HepG2 (cell line): ENCODE measurements at regions not wholly inside any gene's neighbourhood (a gene's known extent, or its start where the extent isn't known, plus 50 kb on each side); places are given as distances from the start of the nearest gene placed in this dataset.

Source experiments
- ARNT2 ChIP-seq: sonication (generic); formaldehyde crosslinking; IDR thresholded peaks from 2 replicates; pipeline ENCODE4 v1.8.0; 2022; ENCODE audit warnings: mild to moderate bottlenecking, low read depth, missing genetic modification reagents, moderate library complexity
- FOXK2 ChIP-seq: fragments of 450-650 bp; IDR thresholded peaks from 2 replicates; pipeline ENCODE4 v1.6.1; 2016
- GABPB1 ChIP-seq: IDR thresholded peaks from 2 replicates; pipeline ENCODE4 v1.6.1; 2016; ENCODE audit warnings: mild to moderate bottlenecking, missing genetic modification reagents, moderate library complexity, missing compliant biosample characterization
- KDM1A ChIP-seq: IDR thresholded peaks from 2 replicates; pipeline ENCODE4 v1.6.1; 2016; ENCODE audit warnings: missing compliant biosample characterization
- KLF12 ChIP-seq: sonication (generic); formaldehyde crosslinking; IDR thresholded peaks from 2 replicates; pipeline ENCODE4 v1.4.0; 2020; ENCODE audit warnings: missing genetic modification reagents, borderline replicate concordance
- KLF6 ChIP-seq: IDR thresholded peaks from 2 replicates; pipeline ENCODE4 v1.8.0; 2016; ENCODE audit warnings: missing biosample characterization, missing genetic modification reagents
- MED13 ChIP-seq: sonication (generic); formaldehyde crosslinking; IDR thresholded peaks from 2 replicates; pipeline ENCODE4 v1.5.0; 2020; ENCODE audit warnings: missing genetic modification reagents
- RFX5 ChIP-seq: IDR thresholded peaks from 2 replicates; pipeline ENCODE4 v1.6.1; 2011; ENCODE audit warnings: low read depth, low read length, improper control_type of control experiment
- SYNCRIP ChIP-seq: fragments of 200-400 bp; formaldehyde crosslinking; IDR thresholded peaks from 2 replicates; pipeline ENCODE4 v1.6.1; 2018; ENCODE audit warnings: mild to moderate bottlenecking, low read depth, low read length; ENCODE audit not compliant: insufficient read depth
- TRIM24 ChIP-seq: sonication (generic); formaldehyde crosslinking; IDR thresholded peaks from 2 replicates; pipeline ENCODE4 v1.8.0; 2022; ENCODE audit warnings: mild to moderate bottlenecking, missing genetic modification reagents
- XRCC5 ChIP-seq: fragments of 200-400 bp; formaldehyde crosslinking; optimal IDR thresholded peaks from 2 replicates; pipeline ENCODE3; 2017; ENCODE audit warnings: mild to moderate bottlenecking, low read length
- ZNF12 ChIP-seq: sonication (generic); formaldehyde crosslinking; IDR thresholded peaks from 2 replicates; pipeline ENCODE4 v1.5.0; 2020; ENCODE audit warnings: missing genetic modification reagents
- ZNF143 ChIP-seq: sonication (generic); formaldehyde crosslinking; IDR thresholded peaks from 2 replicates; pipeline ENCODE4 v1.4.0; 2020; ENCODE audit warnings: missing genetic modification reagents
- ZNF180 ChIP-seq: sonication (generic); formaldehyde crosslinking; IDR thresholded peaks from 2 replicates; pipeline ENCODE4 v1.4.0; 2020; ENCODE audit warnings: low read depth, missing genetic modification reagents, borderline replicate concordance
- ZNF232 ChIP-seq: sonication (generic); formaldehyde crosslinking; IDR thresholded peaks from 2 replicates; pipeline ENCODE4 v1.4.0; 2020; ENCODE audit warnings: missing genetic modification reagents, borderline replicate concordance
- ZNF251 ChIP-seq: sonication (generic); formaldehyde crosslinking; IDR thresholded peaks from 2 replicates; pipeline ENCODE4 v1.9.0; 2021; ENCODE audit warnings: mild to moderate bottlenecking, missing genetic modification reagents
- ZNF263 ChIP-seq: sonication (generic); formaldehyde crosslinking; IDR thresholded peaks from 2 replicates; pipeline ENCODE4 v1.4.0; 2020; ENCODE audit warnings: missing genetic modification reagents
- ZNF317 ChIP-seq: sonication (generic); formaldehyde crosslinking; IDR thresholded peaks from 2 replicates; pipeline ENCODE4 v1.5.0; 2020; ENCODE audit warnings: mild to moderate bottlenecking, missing genetic modification reagents
- ZNF343 ChIP-seq: sonication (generic); formaldehyde crosslinking; IDR thresholded peaks from 2 replicates; pipeline ENCODE4 v1.4.0; 2020; ENCODE audit warnings: mild to moderate bottlenecking, missing genetic modification reagents
- ZNF543 ChIP-seq: sonication (generic); formaldehyde crosslinking; IDR thresholded peaks from 2 replicates; pipeline ENCODE4 v1.4.0; 2020; ENCODE audit warnings: mild to moderate bottlenecking, missing genetic modification reagents
- ZNF614 ChIP-seq: IDR thresholded peaks from 2 replicates; pipeline ENCODE4 v1.6.1; 2018; ENCODE audit warnings: missing biosample characterization, missing genetic modification reagents, inconsistent platforms, borderline replicate concordance
- ZNF629 ChIP-seq: sonication (generic); formaldehyde crosslinking; conservative IDR thresholded peaks from 2 replicates; pipeline ENCODE4 v1.5.0; 2020; ENCODE audit warnings: missing genetic modification reagents
- ZNF720 ChIP-seq: sonication (generic); formaldehyde crosslinking; IDR thresholded peaks from 2 replicates; pipeline ENCODE4 v1.4.0; 2020; ENCODE audit warnings: missing genetic modification reagents
- ZNF773 ChIP-seq: sonication (generic); formaldehyde crosslinking; IDR thresholded peaks from 2 replicates; pipeline ENCODE4 v1.4.0; 2020; ENCODE audit warnings: missing genetic modification reagents, borderline replicate concordance
- ZNF781 ChIP-seq: sonication (generic); formaldehyde crosslinking; IDR thresholded peaks from 2 replicates; pipeline ENCODE4 v1.5.1; 2020; ENCODE audit warnings: borderline replicate concordance, mild to moderate bottlenecking, missing genetic modification reagents; ENCODE audit errors: not compliant biosample characterization
- ZNF83 ChIP-seq: sonication (generic); formaldehyde crosslinking; IDR thresholded peaks from 2 replicates; pipeline ENCODE4 v1.4.0; 2020; ENCODE audit warnings: missing genetic modification reagents, mild to moderate bottlenecking, borderline replicate concordance
- ZNF839 ChIP-seq: sonication (generic); formaldehyde crosslinking; IDR thresholded peaks from 2 replicates; pipeline ENCODE4 v1.4.0; 2020; ENCODE audit warnings: missing genetic modification reagents, mild to moderate bottlenecking, borderline replicate concordance
- ZNF850 ChIP-seq: sonication (generic); formaldehyde crosslinking; conservative IDR thresholded peaks from 2 replicates; pipeline ENCODE4 v1.9.0; 2021; ENCODE audit warnings: mild to moderate bottlenecking, missing genetic modification reagents
- ZSCAN25 ChIP-seq: sonication (generic); formaldehyde crosslinking; IDR thresholded peaks from 2 replicates; pipeline ENCODE4 v1.8.0; 2022; ENCODE audit warnings: mild to moderate bottlenecking, missing genetic modification reagents
- TF ChIP-seq, protein P1 (sequence below): sonication (generic); formaldehyde crosslinking; IDR thresholded peaks from 2 replicates; pipeline ENCODE4 v1.4.0; 2020; ENCODE audit warnings: missing genetic modification reagents
- TF ChIP-seq, protein P2 (sequence below): IDR thresholded peaks from 2 replicates; pipeline ENCODE4 v1.6.1; 2016; ENCODE audit warnings: missing genetic modification reagents, missing compliant biosample characterization
- TF ChIP-seq, protein P3 (sequence below): sonication (generic); formaldehyde crosslinking; IDR thresholded peaks from 2 replicates; pipeline ENCODE4 v1.5.0; 2020; ENCODE audit warnings: mild to moderate bottlenecking, missing genetic modification reagents, moderate library complexity

DNA sequence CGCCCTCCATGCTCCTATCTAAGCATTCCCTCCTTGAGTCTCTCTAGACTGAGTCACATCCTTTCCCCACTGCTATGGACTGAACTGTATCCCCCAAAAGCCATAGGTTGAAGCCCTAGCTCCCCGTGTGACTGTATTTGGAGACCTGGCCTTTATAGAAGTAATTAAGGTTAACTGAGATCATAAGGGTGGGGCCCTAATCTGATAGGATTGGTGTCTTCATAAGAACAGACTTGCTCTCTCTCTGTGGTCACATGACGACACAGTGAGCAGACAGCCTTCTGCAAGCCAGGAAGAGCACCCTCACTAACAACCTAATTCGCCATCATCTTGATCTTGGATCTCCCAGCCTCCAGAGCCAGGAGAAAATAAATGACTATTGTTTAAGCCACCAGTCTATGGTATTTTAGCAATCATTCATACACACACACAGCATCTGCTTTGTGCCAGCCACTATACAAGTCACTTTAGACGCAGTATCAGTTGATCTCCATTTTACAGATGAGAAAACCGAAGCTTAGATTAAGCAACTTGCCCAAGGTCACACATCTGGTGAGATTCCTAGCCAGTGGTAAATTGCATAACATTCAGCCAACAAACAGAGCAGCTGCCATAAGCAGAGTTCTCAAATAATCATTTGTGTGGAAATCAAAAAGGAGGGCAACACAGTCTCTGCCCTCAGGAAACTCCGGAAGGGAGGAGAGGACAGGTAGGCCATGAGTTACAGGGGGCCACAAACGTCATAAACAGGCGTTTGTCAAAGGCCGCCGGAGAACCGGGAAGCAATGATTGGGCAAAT is 66.3 kb upstream of the HES1 start (continued):
- TF ChIP-seq, protein P1, sequence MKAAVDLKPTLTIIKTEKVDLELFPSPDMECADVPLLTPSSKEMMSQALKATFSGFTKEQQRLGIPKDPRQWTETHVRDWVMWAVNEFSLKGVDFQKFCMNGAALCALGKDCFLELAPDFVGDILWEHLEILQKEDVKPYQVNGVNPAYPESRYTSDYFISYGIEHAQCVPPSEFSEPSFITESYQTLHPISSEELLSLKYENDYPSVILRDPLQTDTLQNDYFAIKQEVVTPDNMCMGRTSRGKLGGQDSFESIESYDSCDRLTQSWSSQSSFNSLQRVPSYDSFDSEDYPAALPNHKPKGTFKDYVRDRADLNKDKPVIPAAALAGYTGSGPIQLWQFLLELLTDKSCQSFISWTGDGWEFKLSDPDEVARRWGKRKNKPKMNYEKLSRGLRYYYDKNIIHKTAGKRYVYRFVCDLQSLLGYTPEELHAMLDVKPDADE (CRISPR knock-in tag): no peak
- TF ChIP-seq MED13 (CRISPR knock-in tag): no peak
- TF ChIP-seq ZNF850 (CRISPR knock-in tag): no peak
- TF ChIP-seq ZNF180 (CRISPR knock-in tag): no peak
- peak; percentile 97 for TF ChIP-seq ZNF629
- no peak for TF ChIP-seq ZNF83 (CRISPR knock-in tag)
- no peak for TF ChIP-seq ZNF720 (CRISPR knock-in tag)
- TF ChIP-seq ARNT2 (CRISPR knock-in tag): no peak
- no peak for TF ChIP-seq ZSCAN25
- no peak for TF ChIP-seq ZNF614 (CRISPR knock-in tag)
- TF ChIP-seq ZNF251 (CRISPR knock-in tag): no peak
- TF ChIP-seq SYNCRIP: no peak
- TF ChIP-seq XRCC5: no peak
- no peak for TF ChIP-seq ZNF343 (CRISPR knock-in tag)
- TF ChIP-seq ZNF543: no peak
- TF ChIP-seq, protein P2, sequence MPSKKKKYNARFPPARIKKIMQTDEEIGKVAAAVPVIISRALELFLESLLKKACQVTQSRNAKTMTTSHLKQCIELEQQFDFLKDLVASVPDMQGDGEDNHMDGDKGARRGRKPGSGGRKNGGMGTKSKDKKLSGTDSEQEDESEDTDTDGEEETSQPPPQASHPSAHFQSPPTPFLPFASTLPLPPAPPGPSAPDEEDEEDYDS (CRISPR knock-in tag): no peak
- TF ChIP-seq ZNF263 (CRISPR knock-in tag): no peak
- no peak for TF ChIP-seq ZNF781
- no peak for TF ChIP-seq ZNF839 (CRISPR knock-in tag)
- no peak for TF ChIP-seq ZNF773 (CRISPR knock-in tag)
- TF ChIP-seq, protein P3, sequence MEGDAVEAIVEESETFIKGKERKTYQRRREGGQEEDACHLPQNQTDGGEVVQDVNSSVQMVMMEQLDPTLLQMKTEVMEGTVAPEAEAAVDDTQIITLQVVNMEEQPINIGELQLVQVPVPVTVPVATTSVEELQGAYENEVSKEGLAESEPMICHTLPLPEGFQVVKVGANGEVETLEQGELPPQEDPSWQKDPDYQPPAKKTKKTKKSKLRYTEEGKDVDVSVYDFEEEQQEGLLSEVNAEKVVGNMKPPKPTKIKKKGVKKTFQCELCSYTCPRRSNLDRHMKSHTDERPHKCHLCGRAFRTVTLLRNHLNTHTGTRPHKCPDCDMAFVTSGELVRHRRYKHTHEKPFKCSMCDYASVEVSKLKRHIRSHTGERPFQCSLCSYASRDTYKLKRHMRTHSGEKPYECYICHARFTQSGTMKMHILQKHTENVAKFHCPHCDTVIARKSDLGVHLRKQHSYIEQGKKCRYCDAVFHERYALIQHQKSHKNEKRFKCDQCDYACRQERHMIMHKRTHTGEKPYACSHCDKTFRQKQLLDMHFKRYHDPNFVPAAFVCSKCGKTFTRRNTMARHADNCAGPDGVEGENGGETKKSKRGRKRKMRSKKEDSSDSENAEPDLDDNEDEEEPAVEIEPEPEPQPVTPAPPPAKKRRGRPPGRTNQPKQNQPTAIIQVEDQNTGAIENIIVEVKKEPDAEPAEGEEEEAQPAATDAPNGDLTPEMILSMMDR (CRISPR knock-in tag): no peak
- peak; percentile 67; the same call in 1 of the 2 replicates for TF ChIP-seq ZNF12
- no peak for TF ChIP-seq GABPB1 (CRISPR knock-in tag)
- TF ChIP-seq ZNF232 (CRISPR knock-in tag): peak; percentile 45; the same call in 1 of the 2 replicates
- TF ChIP-seq TRIM24 (CRISPR knock-in tag): no peak
- TF ChIP-seq KLF6 (CRISPR knock-in tag): no peak
- no peak for TF ChIP-seq ZNF317 (CRISPR knock-in tag)
- peak; percentile 95; the same call in 1 of the 2 replicates for TF ChIP-seq KDM1A
- TF ChIP-seq ZNF143 (CRISPR knock-in tag): no peak
- TF ChIP-seq FOXK2: no peak
- no peak for TF ChIP-seq KLF12 (CRISPR knock-in tag)
- no peak for TF ChIP-seq RFX5
